Stimulated activated CD4-positive, alpha-beta T cell treated with anti-CD3 and anti-CD28 coated beads, Interleukin-15, amount 100 ng/mL, for 1 hour (primary cell): ENCODE measurements at regions not wholly inside any gene's neighbourhood (a gene's known extent, or its start where the extent isn't known, plus 50 kb on each side); places are given as distances from the start of the nearest gene placed in this dataset.

Experiments used
- DNase-seq, 2 donors: peaks; one replicate each; pipeline ENCODE4 v3.0.0-alpha.2; 2020; ENCODE audit warnings: low read depth in 1 of 2, low spot score in 1 of 2

DNA sequence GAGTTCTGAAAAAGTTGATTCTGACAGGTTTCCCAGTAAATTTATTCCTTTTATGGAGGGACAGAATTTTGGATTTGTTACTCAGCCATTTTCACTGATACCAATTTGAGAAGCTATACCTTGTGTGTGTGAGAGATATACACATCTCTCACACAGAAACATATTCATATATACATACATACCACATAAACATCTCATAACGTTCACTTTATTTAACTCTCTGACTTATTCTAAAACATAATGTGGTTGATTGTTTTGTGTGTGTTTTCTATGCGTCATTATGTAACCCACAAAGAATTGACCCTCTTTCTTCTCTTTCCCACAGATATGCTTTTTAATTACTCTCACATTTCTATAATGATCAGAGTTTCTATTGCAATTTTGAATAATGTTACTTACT lies 570.8 kb upstream of the TLE4 start:
- DNase-seq: no peak

DNA sequence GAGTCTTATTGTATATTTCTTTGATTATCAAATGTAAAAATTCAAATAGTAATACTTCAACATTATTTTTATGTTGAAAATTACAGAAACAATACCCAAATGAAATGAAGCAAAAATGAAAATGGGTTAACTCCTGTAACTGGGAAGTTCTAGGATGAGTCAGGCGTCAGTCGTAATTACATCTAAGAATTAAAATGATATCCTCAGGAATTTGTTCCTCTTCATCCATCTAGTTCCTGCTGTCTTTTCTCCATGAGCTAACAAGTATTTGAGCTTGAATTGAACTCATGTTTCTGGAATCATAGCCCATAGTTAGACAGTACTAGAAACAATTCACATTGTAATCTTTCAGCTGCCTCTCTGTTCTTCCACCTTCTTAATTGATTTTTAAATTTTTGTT lies 568.3 kb upstream of the TLE4 start:
- DNase-seq: no peak

GRCh38 chr9:79004032-79004431 lies 567.7 kb upstream of the TLE4 start:
- DNase-seq: no peak

GRCh38 chr9:79006546-79006945 lies 565.2 kb upstream of the TLE4 start:
- no peak for DNase-seq

DNA sequence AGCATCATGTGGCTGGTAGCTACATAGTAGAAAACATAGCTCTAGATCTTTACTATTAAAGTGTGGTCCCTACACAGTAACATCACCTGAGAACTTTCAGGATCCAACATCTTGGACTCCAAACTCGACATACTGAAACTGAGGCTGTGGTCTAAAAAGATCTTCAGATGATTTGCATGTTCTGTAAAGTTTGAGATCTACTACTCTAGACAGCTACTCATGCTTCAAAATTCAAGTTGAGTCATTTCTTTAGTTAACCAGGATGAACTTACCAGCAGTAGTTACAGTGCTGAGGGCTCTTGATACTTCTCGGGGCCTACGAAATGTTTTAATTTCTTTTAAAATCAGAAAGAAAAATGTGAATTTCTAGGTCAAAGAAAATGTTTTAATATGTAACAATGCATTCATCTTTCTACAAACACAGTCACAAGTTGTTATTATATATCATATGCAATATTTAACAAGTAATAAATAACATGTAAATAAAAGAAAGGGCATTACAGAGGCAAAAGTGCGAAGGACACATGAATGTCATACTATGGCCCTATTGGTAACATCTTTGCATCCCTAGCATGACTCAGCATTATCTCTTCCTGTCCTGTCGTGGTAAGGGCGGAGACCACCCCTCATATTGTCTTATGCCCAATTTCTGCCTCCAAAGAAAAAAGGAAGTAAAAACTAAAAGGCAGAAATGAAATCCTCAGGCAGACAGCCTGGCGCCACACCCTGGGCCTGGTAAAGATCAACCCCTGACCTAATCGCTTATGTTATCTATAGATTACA lies 563.9 kb upstream of the TLE4 start:
- DNase-seq: no peak

GRCh38 chr9:79008916-79009315 lies 562.8 kb upstream of the TLE4 start:
- DNase-seq: no peak

- DNase-seq: no peak
Observed at GRCh38 chr9:79011461-79011860, 560.3 kb upstream of the TLE4 start.

DNA sequence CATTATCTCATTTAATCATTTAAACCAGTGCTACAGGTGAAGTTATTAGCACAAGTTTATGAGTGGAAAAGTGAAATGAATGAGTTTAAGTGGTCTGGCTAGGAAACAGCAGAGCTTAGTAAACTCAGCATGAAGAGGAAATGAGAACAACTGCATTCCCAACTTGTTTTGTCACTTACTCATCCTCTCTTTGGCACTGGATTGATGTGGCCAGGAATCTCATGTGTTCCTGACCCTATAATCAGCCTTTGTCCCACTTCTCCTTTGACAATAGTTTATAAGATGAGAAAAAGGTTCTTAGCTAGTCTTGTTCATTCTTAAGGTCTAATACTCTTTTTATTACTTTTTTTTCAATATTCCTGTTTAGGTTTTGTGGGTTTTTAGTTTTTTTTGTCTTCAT lies 559.2 kb upstream of the TLE4 start:
- no peak for DNase-seq

GRCh38 chr9:79013715-79014610 lies 557.8 kb upstream of the TLE4 start:
- DNase-seq: no peak

- DNase-seq: no peak
Observed at GRCh38 chr9:79014929-79015699, 556.7 kb upstream of the TLE4 start.

GRCh38 chr9:79015951-79016350 lies 555.8 kb upstream of the TLE4 start:
- DNase-seq: no peak

GRCh38 chr9:79020276-79020675 lies 551.5 kb upstream of the TLE4 start:
- no peak for DNase-seq

- no peak for DNase-seq
Observed at GRCh38 chr9:79021084-79021483, 550.7 kb upstream of the TLE4 start.

GRCh38 chr9:79023134-79023580 lies 548.6 kb upstream of the TLE4 start:
- no peak for DNase-seq

DNA sequence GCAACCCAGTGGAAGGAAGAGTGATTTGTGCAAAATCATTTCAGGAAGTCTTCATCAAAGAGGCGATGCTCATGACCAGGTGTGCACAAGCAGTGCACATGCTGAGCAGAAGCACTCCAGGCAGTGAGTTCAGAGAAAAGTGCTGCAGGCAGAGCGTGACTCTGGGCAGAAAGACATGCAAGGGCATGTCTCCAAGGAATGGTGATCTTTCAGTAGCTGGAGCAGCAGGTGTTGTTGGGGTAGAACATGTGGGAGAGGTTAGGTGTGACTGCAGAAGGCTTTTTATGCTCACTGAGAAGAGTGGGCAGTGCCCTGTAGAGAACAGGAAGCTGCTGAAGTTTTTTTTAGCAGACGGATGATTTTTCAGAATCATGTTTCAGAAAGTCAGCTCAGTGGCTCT lies 545.4 kb upstream of the TLE4 start:
- no peak for DNase-seq

- no peak for DNase-seq
Observed at GRCh38 chr9:79028101-79028500, 543.7 kb upstream of the TLE4 start.

GRCh38 chr9:79034583-79034982 lies 537.2 kb upstream of the TLE4 start:
- DNase-seq: no peak

GRCh38 chr9:79037338-79037737 lies 534.4 kb upstream of the TLE4 start:
- DNase-seq: no peak

- DNase-seq: no peak
Observed at GRCh38 chr9:79040671-79041070, 531.1 kb upstream of the TLE4 start.

DNA sequence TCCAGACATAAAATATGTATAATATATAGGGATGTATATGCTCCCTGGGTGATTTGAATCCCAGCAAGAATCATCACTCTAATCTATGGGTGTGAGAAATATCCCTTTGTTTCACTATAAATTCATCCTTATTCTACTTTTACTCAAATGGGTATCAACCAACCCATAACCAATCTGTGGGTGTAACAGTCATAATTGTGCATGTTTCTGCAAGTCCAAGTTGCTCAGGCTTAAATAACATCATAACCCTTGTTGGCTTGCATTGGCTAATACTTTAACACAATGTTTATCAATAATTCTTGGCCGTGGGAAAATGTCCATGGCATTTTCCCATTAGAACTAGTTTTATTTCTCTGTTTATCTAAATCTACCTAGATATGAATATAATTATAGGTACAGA lies 530.5 kb upstream of the TLE4 start:
- DNase-seq: no peak

- no peak for DNase-seq
Observed at GRCh38 chr9:79043916-79044315, 527.8 kb upstream of the TLE4 start.

- DNase-seq: no peak
Observed at GRCh38 chr9:79046401-79046800, 525.4 kb upstream of the TLE4 start.
